Body of pancreas (tissue), 4 donors: ENCODE measurements at regions not wholly inside any gene's neighbourhood (a gene's known extent, or its start where the extent isn't known, plus 50 kb on each side); places are given as distances from the start of the nearest gene placed in this dataset.

ENCODE experiments used
- CTCF ChIP-seq, 7 experiments: fragments of 450-650 bp in 4 of 7; fragments of 200-600 bp in 3 of 7; sonication (generic) in 3 of 7; IDR thresholded peaks; one replicate each; pipeline ENCODE4 v1.5.1; 2016 to 2019; ENCODE audit warnings: antibody characterized with exemption in 7 of 7
- POLR2A ChIP-seq, 3 donors: fragments of 450-650 bp; IDR thresholded peaks; one replicate each; pipeline ENCODE4 v1.6.1; 2016; ENCODE audit warnings: antibody characterized with exemption in 3 of 3, mild to moderate bottlenecking in 2 of 3

DNA sequence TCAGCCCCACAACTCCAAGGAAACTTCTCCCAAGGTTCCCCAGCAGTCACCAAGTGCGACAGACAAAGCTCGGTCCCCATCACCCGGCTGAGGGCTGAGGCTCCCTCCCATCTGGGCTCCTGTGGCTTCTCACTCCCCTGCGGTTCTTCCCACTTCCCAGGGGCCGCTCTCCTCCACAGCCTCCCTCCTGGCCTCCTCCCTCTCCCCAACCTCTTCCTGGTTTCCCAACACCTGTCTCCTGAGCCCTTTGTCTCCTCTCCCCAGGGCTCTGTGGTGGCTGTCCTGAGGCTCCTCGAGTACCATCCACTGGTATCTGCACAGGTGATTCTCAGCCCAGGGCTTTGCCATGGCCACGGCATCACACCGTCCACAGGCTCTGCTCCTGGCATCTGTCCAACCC lies 113.2 kb upstream of the NSMCE3 start:
- TF ChIP-seq POLR2A (IDR thresholded peaks at IDR 0.05) (no peak), CTCF (IDR thresholded peaks at IDR 0.05) (no peak)
